ENCODE measurements at regions not wholly inside any gene's neighbourhood (a gene's known extent, or its start where the extent isn't known, plus 50 kb on each side); places are given as distances from the start of the nearest gene placed in this dataset.

GRCh38 chr6:149265945-149266344 is 51.6 kb upstream of the TAB2 start:
- H3K27me3 ChIP-seq (ENCODE audit: control insufficient read depth, insufficient read depth, low read length), result no peaks in the 10 kb centered on the region
- H3K36me3 ChIP-seq (ENCODE audit: control insufficient read depth, insufficient read depth, low read length), result no peaks in the 10 kb centered on the region
- WGBS (ENCODE audit: insufficient coverage, insufficient read length), result no CpG with 5 or more reads among the region's 7 CpGs
- H3K4me3 ChIP-seq (ENCODE audit: low read length), result no peak overlapping the region
- H3K9me3 ChIP-seq (ENCODE audit: control insufficient read depth, insufficient read depth, low read length), result no peaks in the 10 kb centered on the region
- DNase-seq (ENCODE audit: low read depth, low spot score), result no peak
- no peaks in the 10 kb centered on the region for H3K4me1 ChIP-seq (ENCODE audit: control insufficient read depth, insufficient read depth, low read length)
- no peak overlapping the region for H3K27ac ChIP-seq (ENCODE audit: low read length)

GRCh38 chr6:149266659-149267058 is 50.9 kb upstream of the TAB2 start:
- WGBS (ENCODE audit: insufficient coverage, insufficient read length), result 100% methylated on average over 1 of the region's 6 CpGs
- no peak for DNase-seq (ENCODE audit: low read depth, low spot score)
- H3K36me3 ChIP-seq (ENCODE audit: control insufficient read depth, insufficient read depth, low read length), result no peaks in the 10 kb centered on the region
- no peaks in the 10 kb centered on the region for H3K9me3 ChIP-seq (ENCODE audit: control insufficient read depth, insufficient read depth, low read length)
- H3K27me3 ChIP-seq (ENCODE audit: control insufficient read depth, insufficient read depth, low read length), result no peaks in the 10 kb centered on the region
- H3K4me1 ChIP-seq (ENCODE audit: control insufficient read depth, insufficient read depth, low read length), result no peaks in the 10 kb centered on the region
- H3K27ac ChIP-seq (ENCODE audit: low read length), result no peak overlapping the region
- no peak overlapping the region for H3K4me3 ChIP-seq (ENCODE audit: low read length)

- DNase-seq (ENCODE audit: low read depth, low spot score), result no peak
- no peaks in the 10 kb centered on the region for H3K9me3 ChIP-seq (ENCODE audit: control insufficient read depth, insufficient read depth, low read length)
Observed at GRCh38 chr6:149267072-149267471, 50.4 kb upstream of the TAB2 start.

GRCh38 chr6:149267513-149268043 is 49.9 kb upstream of the TAB2 start:
- H3K27ac ChIP-seq (ENCODE audit: low read length), result no peak overlapping the region
- no peaks in the 10 kb centered on the region for H3K9me3 ChIP-seq (ENCODE audit: control insufficient read depth, insufficient read depth, low read length)
- no peak overlapping the region for H3K4me3 ChIP-seq (ENCODE audit: low read length)
- H3K27me3 ChIP-seq (ENCODE audit: control insufficient read depth, insufficient read depth, low read length), result no peaks in the 10 kb centered on the region
- WGBS (ENCODE audit: insufficient coverage, insufficient read length), result no CpG with 5 or more reads among the region's 12 CpGs
- H3K4me1 ChIP-seq (ENCODE audit: control insufficient read depth, insufficient read depth, low read length), result no peaks in the 10 kb centered on the region
- no peaks in the 10 kb centered on the region for H3K36me3 ChIP-seq (ENCODE audit: control insufficient read depth, insufficient read depth, low read length)
- no peak for DNase-seq (ENCODE audit: low read depth, low spot score)

More at GRCh38 chr6:149267072-149267471, 50.4 kb upstream of the TAB2 start:
- H3K4me3 ChIP-seq (ENCODE audit: low read length), result no peak overlapping the region
- H3K27me3 ChIP-seq (ENCODE audit: control insufficient read depth, insufficient read depth, low read length), result no peaks in the 10 kb centered on the region
- H3K27ac ChIP-seq (ENCODE audit: low read length), result no peak overlapping the region
- WGBS (ENCODE audit: insufficient coverage, insufficient read length), result no CpG with 5 or more reads among the region's 3 CpGs
- no peaks in the 10 kb centered on the region for H3K4me1 ChIP-seq (ENCODE audit: control insufficient read depth, insufficient read depth, low read length)
- H3K36me3 ChIP-seq (ENCODE audit: control insufficient read depth, insufficient read depth, low read length), result no peaks in the 10 kb centered on the region
